ENCODE measurements at regions not wholly inside any gene's neighbourhood (a gene's known extent, or its start where the extent isn't known, plus 50 kb on each side); places are given as distances from the start of the nearest gene placed in this dataset.

- TF ChIP-seq ZNF532 (CRISPR knock-in tag; IDR thresholded peaks at IDR 0.05; ENCODE audit: borderline replicate concordance), result no peak
- TF ChIP-seq FOXJ3 (CRISPR knock-in tag; IDR thresholded peaks at IDR 0.05; ENCODE audit: borderline replicate concordance), result no peak
These were observed 231.1 kb downstream of the SIPA1L2 start (continued) for GRCh38 chr1:232398823-232399222.

GRCh38 chr1:232393444-232394146 lies 236.3 kb downstream of the SIPA1L2 start:
- no peak overlapping the region for H3K4me3 Mint-ChIP-seq

More at GRCh38 chr1:232393444-232394146, 236.3 kb downstream of the SIPA1L2 start:
- no peaks in the 10 kb centered on the region for H3K36me3 Mint-ChIP-seq
- DNase-seq (ENCODE audit: low spot score) (no peak), ATAC-seq (peak; percentile 18)
- no peaks in the 10 kb centered on the region; the same call in 1 of the 2 replicates for H3K27me3 Mint-ChIP-seq (ENCODE audit: low read depth)
- POLR2A ChIA-PET, result interaction anchor here (0.6 kb wide), 2 partner anchors 12 to 359 kb away, joined by 3 to 5 read pairs; no protein-coding TSS in a partner anchor
- H3K4me1 Mint-ChIP-seq, result peaks cover 17% of the 10 kb centered on the region
- CTCF ChIA-PET, result no interaction called here
- H3K27ac Mint-ChIP-seq, result no peak overlapping the region
- TF ChIP-seq TEAD1 (CRISPR knock-in tag; IDR thresholded peaks at IDR 0.05) (no peak), ATF6 (CRISPR knock-in tag; IDR thresholded peaks at IDR 0.05) (no peak), E2F4 (CRISPR knock-in tag; IDR thresholded peaks at IDR 0.05; ENCODE audit: borderline replicate concordance, low read depth) (no peak), ZNF512 (CRISPR knock-in tag; IDR thresholded peaks at IDR 0.05; ENCODE audit: borderline replicate concordance) (no peak), ZNF416 (CRISPR knock-in tag; IDR thresholded peaks at IDR 0.05) (no peak), ZNF232 (CRISPR knock-in tag; IDR thresholded peaks at IDR 0.05) (no peak), SMAD3 (CRISPR knock-in tag; IDR thresholded peaks at IDR 0.05; ENCODE audit: borderline replicate concordance) (no peak), GABPB1 (CRISPR knock-in tag; IDR thresholded peaks at IDR 0.05) (no peak), NFATC4 (CRISPR knock-in tag; IDR thresholded peaks at IDR 0.05) (no peak), ZNF425 (CRISPR knock-in tag; conservative IDR thresholded peaks at IDR 0.05) (no peak)
- H3K9me3 Mint-ChIP-seq, result no peaks in the 10 kb centered on the region
